Loucy (cell line): ENCODE measurements at regions not wholly inside any gene's neighbourhood (a gene's known extent, or its start where the extent isn't known, plus 50 kb on each side); places are given as distances from the start of the nearest gene placed in this dataset.

Experiments
- H2AFZ ChIP-seq: fragments of 200-600 bp; sonication (generic); 2 replicates; pipeline ENCODE4 v1.6.0; 2016; ENCODE audit warnings: antibody characterized with exemption, mild to moderate bottlenecking, low read length, moderate library complexity
- H3F3A ChIP-seq: fragments of 200-600 bp; 2 replicates; pipeline ENCODE4 v1.6.0; 2016; ENCODE audit warnings: antibody characterized with exemption, low read depth, mild to moderate bottlenecking
- H3K27me3 ChIP-seq: fragments of 200-600 bp; sonication (generic); 2 replicates; pipeline ENCODE4 v1.6.1; 2014; ENCODE audit warnings: low read length, mild to moderate bottlenecking; ENCODE audit not compliant: insufficient read depth, poor library complexity, severe bottlenecking
- H3K36me3 ChIP-seq: fragments of 200-600 bp; sonication (generic); 2 replicates; pipeline ENCODE4 v1.6.1; 2016; ENCODE audit warnings: low read length; ENCODE audit not compliant: insufficient read depth
- H3K4me1 ChIP-seq: fragments of 200-600 bp; sonication (generic); 2 replicates; pipeline ENCODE4 v1.5.1; 2014; ENCODE audit warnings: low read length, mild to moderate bottlenecking; ENCODE audit not compliant: insufficient read depth, poor library complexity, severe bottlenecking
- H3K4me2 ChIP-seq: fragments of 200-600 bp; sonication (generic); 2 replicates; pipeline ENCODE4 v1.6.0; 2014; ENCODE audit warnings: antibody characterized with exemption, low read length, low read depth, mild to moderate bottlenecking; ENCODE audit not compliant: poor library complexity, severe bottlenecking
- H3K4me3 ChIP-seq: fragments of 200-600 bp; sonication (generic); 2 replicates; pipeline ENCODE4 v1.5.1; 2014; ENCODE audit warnings: low read length, mild to moderate bottlenecking, mixed read lengths; ENCODE audit not compliant: poor library complexity, severe bottlenecking
- H3K79me2 ChIP-seq: fragments of 200-600 bp; sonication (generic); 2 replicates; pipeline ENCODE4 v1.6.1; 2014; ENCODE audit warnings: low read length; ENCODE audit not compliant: insufficient read depth
- H3K9ac ChIP-seq: fragments of 200-600 bp; sonication (generic); 2 replicates; pipeline ENCODE4 v1.6.0; 2014; ENCODE audit warnings: mild to moderate bottlenecking, low read depth, low read length, moderate library complexity; ENCODE audit not compliant: poor library complexity, severe bottlenecking
- H3K9me2 ChIP-seq: fragments of 200-600 bp; sonication (generic); replicated peaks from 2 replicates; pipeline ENCODE4 v1.6.1; 2016; ENCODE audit warnings: low read depth, low read length, mixed read lengths
- H3K9me3 ChIP-seq: fragments of 200-600 bp; sonication (generic); 2 replicates; pipeline ENCODE4 v1.6.1; 2014; ENCODE audit warnings: mild to moderate bottlenecking, antibody characterized with exemption, low read length, low read depth; ENCODE audit not compliant: insufficient read depth
- H4K20me1 ChIP-seq: fragments of 200-600 bp; sonication (generic); 2 replicates; pipeline ENCODE4 v1.6.0; 2014; ENCODE audit warnings: antibody characterized with exemption, low read length, mild to moderate bottlenecking; ENCODE audit not compliant: insufficient read depth, poor library complexity, severe bottlenecking
- CTCF ChIP-seq: fragments of 200-600 bp; sonication (generic); conservative IDR thresholded peaks from 2 replicates; pipeline ENCODE4 v1.5.1; 2014; ENCODE audit warnings: mild to moderate bottlenecking, antibody characterized with exemption, low read length
- EZH2phosphoT487 ChIP-seq: fragments of 200-600 bp; IDR thresholded peaks from 2 replicates; pipeline ENCODE4 v1.6.1; 2018; ENCODE audit warnings: antibody characterized with exemption, mild to moderate bottlenecking, moderate library complexity, borderline replicate concordance

GRCh38 chr1:79386730-79387129 lies 380.2 kb upstream of the ADGRL4 start:
- Histone ChIP-seq H3K4me1 (no peaks in the 10 kb centered on the region), H3K36me3 (no peaks in the 10 kb centered on the region), H3K79me2 (no peaks in the 10 kb centered on the region), H4K20me1 (no peaks in the 10 kb centered on the region), H3K9ac (no peak overlapping the region), H3K27me3 (no peaks in the 10 kb centered on the region), H3F3A (no peaks in the 10 kb centered on the region), H3K9me2 (no peaks in the 10 kb centered on the region), H3K9me3 (no peaks in the 10 kb centered on the region), H2AFZ (no peak overlapping the region), H3K4me3 (no peak overlapping the region), H3K4me2 (no peak overlapping the region)
- no peak for TF ChIP-seq CTCF
- no peak for TF ChIP-seq EZH2phosphoT487

- Histone ChIP-seq H4K20me1 (no peaks in the 10 kb centered on the region), H2AFZ (no peak overlapping the region), H3K79me2 (no peaks in the 10 kb centered on the region), H3K4me1 (no peaks in the 10 kb centered on the region), H3K9ac (no peak overlapping the region), H3K9me2 (no peaks in the 10 kb centered on the region), H3F3A (no peaks in the 10 kb centered on the region), H3K36me3 (no peaks in the 10 kb centered on the region), H3K4me3 (no peak overlapping the region), H3K9me3 (no peaks in the 10 kb centered on the region), H3K4me2 (no peak overlapping the region), H3K27me3 (no peaks in the 10 kb centered on the region)
- TF ChIP-seq CTCF, result 0 out of 2 replicates have a peak, but pooled peaks have one; percentile 10
- no peak for TF ChIP-seq EZH2phosphoT487
These were observed 373.5 kb upstream of the ADGRL4 start for GRCh38 chr1:79380078-79380477.

- H3K4me2 ChIP-seq, result no peak overlapping the region
These were observed 369.6 kb upstream of the ADGRL4 start for GRCh38 chr1:79376106-79376505.

More at GRCh38 chr1:79376106-79376505, 369.6 kb upstream of the ADGRL4 start:
- H3K9ac ChIP-seq, result no peak overlapping the region
- no peaks in the 10 kb centered on the region for H3F3A ChIP-seq
- no peaks in the 10 kb centered on the region for H3K9me2 ChIP-seq
- H3K4me3 ChIP-seq, result no peak overlapping the region
- TF ChIP-seq EZH2phosphoT487 (no peak), CTCF (no peak)
- H3K27me3 ChIP-seq, result no peaks in the 10 kb centered on the region
- H2AFZ ChIP-seq, result no peak overlapping the region
- H4K20me1 ChIP-seq, result no peaks in the 10 kb centered on the region
- no peaks in the 10 kb centered on the region for H3K79me2 ChIP-seq
- no peaks in the 10 kb centered on the region for H3K4me1 ChIP-seq
- H3K9me3 ChIP-seq, result no peaks in the 10 kb centered on the region
- no peaks in the 10 kb centered on the region for H3K36me3 ChIP-seq
